ENCODE measurements at regions not wholly inside any gene's neighbourhood (a gene's known extent, or its start where the extent isn't known, plus 50 kb on each side); places are given as distances from the start of the nearest gene placed in this dataset.

DNA sequence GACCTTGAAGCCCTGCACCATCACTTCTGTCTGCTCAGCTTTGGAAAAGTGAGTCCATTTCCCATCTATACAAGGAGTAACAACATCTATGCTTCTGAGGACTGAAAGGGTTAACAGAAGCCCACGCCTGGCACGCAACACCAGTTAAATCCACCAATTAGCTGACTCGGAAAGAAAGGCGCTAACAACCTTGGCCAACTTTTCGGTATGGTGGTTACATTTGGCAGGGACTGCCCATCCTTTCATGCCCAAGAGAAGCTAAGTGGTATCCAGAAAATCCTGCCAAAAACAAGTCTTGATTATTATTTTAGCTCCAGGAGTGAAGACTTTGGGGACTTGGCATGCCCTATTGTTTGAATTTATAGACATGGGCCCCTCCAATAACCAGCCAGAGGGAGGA, 202.3 kb upstream of the RPL38 start:
- H3K4me3 ChIP-seq (ENCODE audit: low read depth, low read length), result no peak overlapping the region

DNA sequence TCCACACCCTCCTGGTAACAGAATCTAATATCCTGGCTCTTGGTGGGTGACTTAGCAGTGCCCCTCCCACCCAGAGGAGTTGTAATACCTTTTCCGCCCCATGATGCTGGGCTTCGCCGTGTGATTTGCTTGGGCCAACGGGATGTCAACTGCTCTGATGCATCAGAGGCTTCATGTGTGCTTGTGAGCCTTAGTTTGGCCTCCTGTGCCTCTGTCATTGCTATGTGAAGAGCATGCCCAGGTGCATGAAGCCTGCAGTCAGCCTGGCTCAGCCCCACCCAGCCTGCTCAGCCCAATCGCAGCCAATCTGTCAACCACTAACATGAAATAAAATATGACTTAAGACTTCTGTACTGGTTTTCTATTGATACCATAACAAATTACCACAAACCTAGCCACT, 201.2 kb upstream of the RPL38 start:
- no peak overlapping the region for H3K4me3 ChIP-seq (ENCODE audit: low read depth, low read length)

DNA sequence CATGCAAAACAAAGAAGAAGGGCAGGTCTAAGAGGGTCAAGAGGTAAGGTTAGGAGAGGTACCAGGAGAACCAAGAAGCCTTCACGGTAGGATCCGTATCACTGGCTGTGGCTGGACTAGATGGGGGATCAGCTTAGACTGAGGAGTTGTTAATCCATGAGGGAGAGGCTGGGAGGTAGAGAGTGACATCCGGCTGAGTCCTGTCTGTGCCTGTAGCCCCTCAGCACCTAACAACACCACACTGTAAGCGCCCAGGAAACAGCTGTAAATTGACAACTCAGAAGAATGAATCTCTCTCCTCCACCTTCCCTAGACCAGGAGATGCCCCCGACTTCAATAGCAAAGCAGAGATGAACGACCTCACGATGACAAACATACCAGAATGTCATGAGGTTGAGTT, 199.4 kb upstream of the RPL38 start:
- H3K4me3 ChIP-seq (ENCODE audit: low read depth, low read length), result no peak overlapping the region

DNA sequence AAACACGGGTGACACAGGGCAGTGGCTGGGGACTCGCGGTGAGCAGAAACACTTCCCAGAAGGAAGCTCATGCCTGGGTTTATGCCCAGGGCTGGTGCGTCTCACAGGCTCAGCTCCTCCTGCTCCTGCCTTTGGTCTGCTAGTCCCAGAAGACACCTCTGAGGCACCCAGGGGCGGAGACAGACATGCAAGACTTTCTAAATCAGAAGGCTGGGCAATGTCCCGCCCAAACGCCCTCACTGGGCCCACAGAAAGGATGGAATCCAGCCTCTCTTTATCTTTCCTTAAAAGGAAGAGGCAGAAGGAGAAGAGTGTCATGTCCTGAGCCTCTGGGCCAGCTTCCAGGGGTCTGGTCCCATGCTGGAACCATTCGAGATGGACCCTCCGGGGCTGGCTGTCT, 197.7 kb upstream of the RPL38 start:
- no peak overlapping the region for H3K4me3 ChIP-seq (ENCODE audit: low read depth, low read length)

DNA sequence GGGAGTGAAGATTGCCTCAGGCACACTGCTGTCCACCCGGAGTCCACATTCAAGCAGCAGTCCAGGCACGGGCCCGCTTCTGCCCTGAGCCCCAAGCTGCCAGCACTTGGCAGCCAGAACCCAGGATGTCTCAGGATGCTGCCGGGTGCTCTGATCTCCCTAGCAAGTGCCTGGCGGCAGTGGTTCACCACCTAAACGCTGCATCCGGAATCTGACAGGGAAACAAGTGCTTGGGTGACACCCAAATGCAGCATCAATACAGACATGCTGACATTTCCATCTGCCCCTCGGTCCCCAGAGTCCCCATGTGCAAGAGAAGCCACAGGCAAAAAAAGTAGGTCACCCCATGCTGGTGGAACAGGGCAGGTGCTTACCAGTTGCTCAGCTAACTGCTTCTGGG, 197.1 kb upstream of the RPL38 start:
- H3K4me3 ChIP-seq (ENCODE audit: low read depth, low read length), result no peak overlapping the region

DNA sequence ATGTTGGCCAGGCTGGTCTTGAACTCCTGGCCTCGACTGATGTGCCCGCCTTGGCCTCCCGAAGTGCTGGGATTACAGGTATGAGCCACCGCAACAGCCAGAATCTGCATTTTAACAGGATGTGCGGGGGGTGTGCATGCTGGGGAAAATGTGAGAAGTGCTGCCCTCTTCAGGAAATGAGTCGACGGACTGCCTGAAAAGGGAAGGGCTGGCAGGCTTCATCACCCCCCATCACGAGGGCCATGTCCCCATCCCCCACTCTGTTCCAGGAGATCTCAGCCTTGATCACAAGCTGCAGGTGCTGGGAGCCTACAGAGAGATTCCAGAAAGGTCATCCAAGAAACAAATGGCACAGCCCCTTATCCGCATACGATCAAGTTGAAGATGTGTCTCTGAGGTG, 195.3 kb upstream of the RPL38 start:
- H3K4me3 ChIP-seq (ENCODE audit: low read depth, low read length), result no peak overlapping the region

DNA sequence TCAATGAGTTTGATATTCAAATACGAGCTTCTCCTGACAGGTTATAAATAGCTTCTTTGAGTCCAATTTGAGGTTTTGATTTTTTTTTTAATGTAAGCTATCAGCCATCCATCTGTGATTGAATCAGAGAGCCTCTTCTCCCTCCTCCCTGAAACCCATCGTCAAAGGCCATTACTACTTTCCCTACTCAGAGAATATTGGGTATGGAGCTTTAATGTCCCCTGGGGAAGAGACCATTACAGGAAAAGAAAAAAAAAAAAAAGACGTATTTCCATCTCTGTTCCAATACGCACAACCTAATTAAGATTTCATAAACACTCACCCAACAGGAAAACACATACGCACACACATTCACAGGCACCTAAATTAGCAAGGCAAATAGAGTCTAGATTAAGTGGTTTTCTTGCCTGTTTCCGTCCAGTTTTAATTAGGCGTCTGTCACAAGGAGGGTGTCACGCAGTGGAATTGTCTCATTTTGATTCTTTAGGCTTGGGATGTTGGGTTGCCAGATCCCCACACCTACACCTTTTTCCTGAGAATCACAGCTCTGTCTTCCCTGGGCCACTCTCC, 194.3 kb upstream of the RPL38 start:
- no peak overlapping the region for H3K4me3 ChIP-seq (ENCODE audit: low read depth, low read length)

DNA sequence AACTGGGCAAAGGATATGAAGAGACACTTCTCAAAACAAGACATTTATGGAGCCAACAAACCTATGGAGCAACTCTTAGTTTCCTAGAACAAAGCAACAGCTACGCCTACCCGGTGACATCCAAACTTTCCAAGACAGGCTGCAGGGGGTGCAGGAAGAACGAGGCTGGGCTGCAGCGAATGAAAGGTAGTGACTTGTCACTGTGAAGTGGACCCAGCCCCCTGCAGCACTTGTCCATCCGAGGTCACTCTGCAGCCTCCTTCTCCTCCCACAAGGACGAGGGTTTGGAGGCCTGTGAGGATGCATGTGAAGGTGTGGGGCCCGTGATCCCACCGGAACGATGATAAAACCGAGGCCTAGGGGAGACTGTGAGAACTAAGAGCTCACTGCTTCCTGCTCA, 192.6 kb upstream of the RPL38 start:
- H3K4me3 ChIP-seq (ENCODE audit: low read depth, low read length), result no peak overlapping the region

DNA sequence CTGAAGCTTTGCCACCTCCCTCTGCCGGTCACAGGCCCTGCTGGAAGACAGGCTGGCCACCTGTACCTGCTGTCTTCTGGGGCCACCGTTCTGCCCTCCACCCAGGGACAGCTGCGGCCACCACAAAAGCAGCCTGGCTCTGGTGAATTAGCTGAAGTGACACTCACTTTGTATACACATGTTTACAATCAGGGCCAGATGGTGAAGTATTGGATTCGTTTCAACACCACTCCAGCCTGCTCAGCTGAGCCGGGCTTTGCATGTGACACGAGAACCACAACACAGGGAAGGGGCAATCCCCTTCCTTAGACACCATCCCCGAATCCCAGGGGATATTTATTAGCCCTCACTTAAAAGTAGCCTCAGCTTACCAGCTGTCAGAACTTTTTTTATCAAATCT, 191.5 kb upstream of the RPL38 start:
- no peak overlapping the region for H3K4me3 ChIP-seq (ENCODE audit: low read depth, low read length)

DNA sequence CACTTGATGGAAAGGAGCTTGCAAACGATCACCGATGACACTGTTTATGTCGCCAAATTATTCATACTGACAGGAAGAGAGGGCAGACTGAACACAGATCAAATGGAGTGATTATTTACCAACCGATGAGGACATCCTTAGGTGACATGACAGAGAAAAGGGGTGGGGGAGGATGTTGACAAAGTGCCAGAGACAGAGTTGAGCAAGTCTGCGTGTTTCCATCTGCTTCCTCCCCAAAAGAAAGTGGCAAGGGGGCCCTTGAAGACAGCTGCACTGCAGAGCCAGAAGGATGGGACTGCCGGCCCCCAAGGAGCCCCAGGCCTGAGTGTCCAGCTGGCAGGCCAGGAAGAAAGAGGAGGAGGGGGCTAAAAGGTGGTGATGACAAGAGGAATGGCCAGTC, 191.0 kb upstream of the RPL38 start:
- H3K4me3 ChIP-seq (ENCODE audit: low read depth, low read length), result no peak overlapping the region

DNA sequence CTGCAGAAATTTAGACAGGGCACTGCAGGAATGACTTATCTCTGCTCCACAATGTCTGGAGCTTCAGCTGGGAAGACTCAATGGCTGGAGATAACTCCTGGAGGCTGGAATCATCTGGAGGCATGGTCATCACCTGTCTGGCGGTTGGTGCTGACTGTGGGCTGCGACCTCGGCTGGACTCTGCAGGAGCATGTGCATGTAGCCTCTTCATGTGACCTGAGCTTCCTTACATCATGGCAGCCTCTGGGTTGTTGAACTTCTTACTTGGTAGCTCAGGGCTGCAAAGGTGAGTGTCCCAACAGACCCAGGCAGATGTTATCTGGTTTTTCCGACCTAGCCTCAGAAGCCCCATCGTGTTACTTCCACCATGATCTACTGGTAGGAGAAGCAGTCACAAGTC, 188.2 kb upstream of the RPL38 start:
- H3K4me3 ChIP-seq (ENCODE audit: low read depth, low read length), result no peak overlapping the region

DNA sequence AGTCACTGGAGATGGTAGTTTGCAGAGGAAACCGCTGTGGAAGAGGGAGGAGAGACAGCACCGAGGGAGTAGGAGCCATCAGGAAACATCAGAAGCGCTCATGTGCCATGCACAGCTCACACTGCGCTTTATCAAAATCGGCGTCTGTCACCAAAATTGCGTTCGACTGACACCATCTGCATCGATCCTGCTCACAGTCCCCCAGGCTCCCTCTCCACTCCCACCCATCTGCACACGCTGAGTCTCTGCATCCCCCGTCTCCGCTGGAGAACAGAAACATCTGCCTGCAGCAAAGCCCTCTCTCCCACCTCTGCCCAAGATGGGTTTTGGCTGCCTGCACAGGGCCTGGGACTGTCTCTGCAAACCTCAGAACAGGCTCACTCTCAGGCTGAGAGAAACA, 187.5 kb upstream of the RPL38 start:
- no peak overlapping the region for H3K4me3 ChIP-seq (ENCODE audit: low read depth, low read length)

DNA sequence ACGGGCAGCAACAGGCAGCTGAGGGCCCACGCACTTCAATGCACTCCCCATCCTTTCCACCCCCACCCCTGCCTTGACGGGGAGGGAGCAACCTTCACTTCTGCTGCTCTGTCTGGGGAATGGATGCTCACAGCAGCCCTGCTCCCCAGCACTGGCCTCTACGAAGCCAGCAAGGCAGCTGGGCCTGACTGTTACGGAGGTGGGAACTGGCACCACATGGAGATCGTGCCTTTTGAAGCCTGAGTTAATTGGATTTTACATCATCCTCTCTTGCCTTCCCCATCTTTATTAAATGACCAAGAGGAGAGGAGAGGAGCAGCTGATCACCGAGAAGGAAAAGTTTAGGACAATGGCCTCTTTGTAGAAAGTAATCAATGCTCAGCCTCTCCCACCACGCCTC, 187.0 kb upstream of the RPL38 start:
- H3K4me3 ChIP-seq (ENCODE audit: low read depth, low read length), result no peak overlapping the region

DNA sequence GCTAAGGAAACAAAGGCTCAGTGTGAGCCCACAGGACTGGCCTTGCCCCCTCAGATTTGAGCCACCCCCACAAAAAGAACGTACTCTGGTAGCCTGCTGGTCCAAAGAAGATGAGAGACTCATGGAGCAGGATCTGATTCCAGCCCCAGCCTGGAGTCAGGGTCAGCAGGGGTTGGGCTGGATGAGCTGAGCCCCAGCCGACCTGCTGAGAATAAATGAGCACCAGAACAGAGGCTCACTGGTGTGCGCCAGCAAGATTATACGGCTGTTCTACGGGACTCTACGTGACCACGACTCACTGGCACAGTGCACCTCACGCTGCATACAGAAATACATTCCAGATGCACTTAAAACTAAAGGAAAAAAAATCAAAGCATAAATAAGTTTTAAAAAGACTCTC, 186.0 kb upstream of the RPL38 start:
- no peak overlapping the region for H3K4me3 ChIP-seq (ENCODE audit: low read depth, low read length)

DNA sequence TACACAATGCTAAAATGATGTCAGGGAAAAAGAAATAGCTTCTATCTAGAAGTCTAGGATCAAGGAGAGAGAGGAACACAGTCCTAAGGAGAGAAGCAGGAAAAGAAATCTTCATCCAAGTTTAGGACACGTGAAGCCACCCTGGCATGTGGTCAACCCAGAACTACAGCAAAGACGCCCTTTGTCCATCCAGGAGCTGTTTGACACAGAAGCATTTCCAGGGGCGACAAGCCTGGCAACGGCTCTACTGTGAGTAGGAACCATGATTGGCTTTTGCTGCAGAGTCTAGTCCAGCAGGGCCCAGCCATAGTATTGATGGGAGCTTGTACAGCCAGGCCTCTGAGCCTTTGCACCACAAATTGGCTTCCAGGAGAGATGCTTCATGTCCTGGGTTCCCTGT, 185.4 kb upstream of the RPL38 start:
- H3K4me3 ChIP-seq (ENCODE audit: low read depth, low read length), result no peak overlapping the region

DNA sequence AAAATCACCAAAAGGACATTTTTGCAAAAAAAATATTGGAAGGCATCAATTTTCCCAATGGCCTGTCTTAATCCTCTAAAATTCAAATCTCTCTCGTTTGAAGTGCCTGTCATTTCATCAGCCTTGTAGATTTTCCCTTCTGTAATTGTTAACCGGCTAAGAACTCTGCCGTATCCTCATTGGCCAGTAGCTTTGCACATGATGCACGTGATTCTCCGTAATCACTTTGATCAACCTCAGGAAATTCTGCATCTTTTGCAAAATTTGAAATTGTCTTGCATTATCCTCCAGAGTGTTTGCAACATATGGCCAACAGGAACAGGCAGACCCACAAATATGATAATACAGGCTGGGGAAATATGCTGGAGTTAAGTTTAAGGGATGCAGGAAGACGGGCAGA, 184.2 kb upstream of the RPL38 start:
- no peak overlapping the region for H3K4me3 ChIP-seq (ENCODE audit: low read depth, low read length)

DNA sequence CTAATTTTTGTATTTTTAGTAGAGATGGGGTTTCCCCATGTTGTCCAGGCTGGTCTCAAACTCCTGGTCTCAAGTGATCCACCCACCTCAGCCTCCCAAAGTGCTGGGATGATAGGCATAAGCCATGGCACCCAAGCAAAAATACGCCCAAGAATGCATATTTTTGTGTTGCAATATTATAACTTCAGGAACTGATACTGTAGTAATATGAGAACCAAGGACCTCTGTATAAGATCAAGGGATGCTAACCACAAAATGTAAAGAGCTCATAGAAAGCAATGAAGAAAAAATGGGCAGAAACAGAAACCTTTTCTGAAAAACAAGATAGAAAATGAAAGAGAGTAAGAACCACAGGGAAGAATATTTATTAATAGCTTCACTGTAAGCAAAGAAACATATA, 183.6 kb upstream of the RPL38 start:
- no peak overlapping the region for H3K4me3 ChIP-seq (ENCODE audit: low read depth, low read length)

DNA sequence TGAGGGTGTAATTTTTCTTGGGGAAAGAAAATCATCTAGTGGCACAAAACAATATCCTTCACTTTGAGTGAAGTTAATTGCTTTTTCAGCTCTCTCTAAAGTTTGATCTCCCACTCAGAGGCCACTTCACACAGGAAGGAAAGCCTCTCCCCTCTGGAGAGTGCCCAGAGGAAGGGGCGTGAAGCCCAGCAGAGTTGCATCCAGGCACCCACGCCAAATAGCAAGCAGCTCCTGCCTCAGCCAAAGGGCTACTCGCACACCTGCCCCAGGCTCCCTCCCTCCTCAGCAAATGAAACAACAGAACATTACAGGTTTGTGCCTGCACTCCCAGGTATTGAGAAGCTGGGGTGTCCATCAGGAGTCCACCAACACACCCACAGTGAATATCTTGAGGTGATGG, 183.0 kb upstream of the RPL38 start:
- H3K4me3 ChIP-seq (ENCODE audit: low read depth, low read length), result no peak overlapping the region

DNA sequence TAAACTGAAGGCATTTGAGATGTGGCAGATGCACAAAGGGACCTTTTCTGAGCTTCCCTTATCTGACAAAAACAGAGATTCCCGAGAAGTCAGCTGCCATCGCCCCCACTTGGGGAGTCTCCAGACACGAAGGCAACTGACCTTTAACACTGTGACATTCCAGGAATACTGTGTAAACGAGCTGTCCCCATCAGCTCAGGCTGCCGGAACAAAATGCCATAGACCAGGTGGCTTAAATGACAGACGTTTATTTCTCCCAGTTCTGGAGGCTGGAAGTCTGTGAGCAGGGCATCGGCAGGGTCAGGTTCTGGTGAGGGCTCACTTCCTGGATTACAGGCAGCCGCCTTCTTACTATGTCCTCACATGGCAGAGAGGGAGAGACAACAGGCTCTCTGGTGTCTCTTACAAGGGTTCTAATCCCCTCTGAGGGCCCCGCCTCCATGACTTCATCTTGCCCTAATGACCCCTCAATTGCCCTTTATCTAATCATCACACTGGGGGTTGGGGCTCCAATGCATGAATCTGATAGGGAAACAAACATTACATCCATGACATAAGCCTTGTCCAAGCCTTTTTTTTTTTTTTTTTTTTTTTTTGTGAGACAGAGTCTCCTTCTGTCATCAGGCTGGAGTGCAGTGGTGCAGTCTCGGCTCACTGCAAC, 178.5 kb upstream of the RPL38 start:
- no peak overlapping the region for H3K4me3 ChIP-seq (ENCODE audit: low read depth, low read length)

DNA sequence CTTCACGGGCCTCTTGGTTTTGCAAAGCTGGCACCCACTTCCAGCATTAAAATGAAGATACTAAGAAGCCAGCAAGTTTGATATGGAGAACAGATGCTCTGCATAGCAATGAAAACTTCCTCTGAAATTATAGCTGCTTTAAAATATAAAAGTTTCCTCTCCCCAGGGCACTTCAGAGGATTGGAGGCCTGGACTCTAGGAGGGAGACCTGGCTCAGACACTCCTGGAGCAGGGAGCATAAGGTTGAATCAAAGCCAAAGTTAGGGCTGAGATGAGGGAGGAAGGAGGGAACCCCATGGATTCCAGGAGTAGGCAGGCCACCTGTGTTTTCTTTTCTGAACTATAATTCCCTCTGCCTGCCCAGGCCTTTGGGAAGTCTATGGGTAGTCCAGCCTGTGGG, 176.0 kb upstream of the RPL38 start:
- no peak overlapping the region for H3K4me3 ChIP-seq (ENCODE audit: low read depth, low read length)

DNA sequence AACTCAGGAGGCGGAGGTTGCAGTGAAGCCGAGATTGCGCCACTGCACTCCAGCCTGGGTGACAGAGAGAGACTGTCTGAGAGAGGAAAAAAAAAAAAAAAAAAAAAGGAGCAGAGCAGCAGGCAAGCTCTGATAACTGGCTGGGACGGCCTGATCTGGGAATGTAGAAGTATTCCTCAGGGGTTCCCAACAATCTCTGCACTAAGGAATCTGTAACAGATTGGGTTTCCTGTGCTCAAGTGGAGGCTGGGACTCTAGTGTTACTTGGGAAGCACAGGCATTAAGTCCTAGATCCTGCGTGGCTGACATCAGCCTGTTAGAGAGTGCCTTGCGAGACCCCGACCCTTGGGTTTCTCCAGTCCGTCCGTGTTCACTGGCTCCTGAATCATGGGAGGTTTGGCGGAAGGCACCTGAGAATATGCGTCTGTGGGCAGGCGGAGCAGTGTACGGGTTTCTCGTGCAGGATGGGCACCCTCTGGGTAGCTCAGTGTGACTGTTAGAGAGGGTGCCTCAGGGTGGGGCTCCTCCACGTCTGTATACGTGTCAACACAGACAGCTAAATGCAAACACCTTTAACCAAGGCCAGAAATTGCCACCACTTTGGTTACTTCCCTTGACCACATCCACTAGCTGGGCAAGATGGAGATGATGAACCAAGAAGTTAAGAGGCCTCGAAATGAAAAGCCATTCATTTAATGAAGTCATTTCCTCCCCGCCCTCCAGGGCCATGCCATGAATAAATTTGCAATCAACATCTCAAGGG, 174.9 kb upstream of the RPL38 start:
- H3K4me3 ChIP-seq (ENCODE audit: low read depth, low read length), result no peak overlapping the region

DNA sequence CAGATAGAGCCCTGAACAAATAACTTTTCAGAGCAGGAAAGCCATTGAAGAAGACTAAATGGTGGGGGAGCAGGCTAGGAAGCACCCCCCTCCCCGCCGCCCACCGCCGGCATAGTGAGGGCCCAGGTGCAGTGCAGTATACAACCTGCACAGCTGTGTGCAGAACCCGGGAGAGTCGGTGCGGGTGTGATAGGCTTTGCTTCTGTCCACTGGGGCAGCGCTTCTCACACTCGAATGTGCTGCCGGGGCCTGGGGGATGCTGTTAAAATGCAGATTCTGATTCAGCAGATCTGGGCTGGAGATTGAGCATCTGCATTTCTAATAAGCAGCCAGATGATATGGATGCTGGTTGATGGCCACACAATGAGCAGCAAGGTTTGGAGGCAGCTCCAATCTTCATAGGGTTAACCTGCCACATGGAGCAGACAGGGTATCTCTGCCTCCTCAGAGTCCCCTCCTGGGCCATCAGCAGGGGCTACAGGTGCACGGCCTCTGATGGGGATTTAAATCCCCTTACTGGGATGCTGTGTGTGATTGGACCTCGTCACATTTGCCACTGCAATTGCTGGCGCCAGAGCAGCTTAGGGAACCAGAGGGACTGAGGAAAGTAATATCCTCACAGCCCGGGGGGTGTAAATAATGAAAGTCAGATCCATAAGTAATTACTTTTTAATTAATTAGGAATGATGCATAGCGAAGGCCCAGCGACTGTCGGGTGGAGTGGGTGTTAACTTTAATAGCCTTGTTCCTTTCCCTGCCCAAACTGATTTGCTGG, 172.0 kb upstream of the RPL38 start:
- no peak overlapping the region for H3K4me3 ChIP-seq (ENCODE audit: low read depth, low read length)
